Pancreas (tissue), 10 donors: ENCODE measurements at regions not wholly inside any gene's neighbourhood (a gene's known extent, or its start where the extent isn't known, plus 50 kb on each side); places are given as distances from the start of the nearest gene placed in this dataset.

Experiments
- ATAC-seq, 4 donors: fragments of 200-7000 bp; cut with Tn5 transposase; one replicate each; pipeline versions ENCODE4 v1.8.0 to v1.9.1; 2020; ENCODE audit warnings: mild to moderate bottlenecking in 4 of 4, moderate library complexity in 4 of 4
- DNase-seq, 6 donors: peaks; one replicate each; pipeline ENCODE4 v3.0.0-alpha.2; 2020
- FAIRE-seq: peaks from 2 replicates; lab custom pipeline; 2012; peaks lifted over from hg19 to GRCh38; lab: Jason Lieb, UNC
- H3K27ac ChIP-seq, 4 donors: fragments of 200-600 bp; sonication (generic); 1 replicate in 3 of 4; 2 replicates in 1 of 4; pipeline versions ENCODE4 v1.5.0 to v1.8.0; 2020
- H3K27me3 ChIP-seq, 4 donors: fragments of 200-600 bp; one replicate each; pipeline ENCODE4 v1.8.0; 2021
- H3K36me3 ChIP-seq, 3 donors: fragments of 200-600 bp; sonication (generic) in 1 of 3; one replicate each; pipeline versions ENCODE4 v1.5.0 to v1.8.0; 2020 to 2021
- H3K4me1 ChIP-seq, 3 donors: fragments of 200-600 bp; one replicate each; pipeline ENCODE4 v1.8.0; 2021
- H3K4me3 ChIP-seq, 4 donors: fragments of 200-600 bp; sonication (generic) in 2 of 4; one replicate each; pipeline versions ENCODE4 v1.5.0 to v1.8.0; 2020 to 2021
- H3K9me3 ChIP-seq, 4 donors: fragments of 200-600 bp; one replicate each; pipeline ENCODE4 v1.8.0; 2021
- CTCF ChIP-seq, 4 donors: fragments of 200-600 bp; sonication (generic) in 3 of 4; IDR thresholded peaks; one replicate each; pipeline versions ENCODE4 v1.5.0 to v1.8.0; 2021; ENCODE audit warnings: antibody characterized with exemption in 4 of 4
- WGBS, 2 donors: extraction: QIAGEN DNeasy Blood & Tissue Kit; methylation state at CpG; one replicate each; pipeline ENCODE4 v1.1.7; 2013; 5-methylcytosine and 5-hydroxymethylcytosine counted together
- intact Hi-C, 3 donors: fragments of 100-400 bp; cut with DNase I; formaldehyde crosslinking; loops; one replicate each; pipeline versions ENCODE4 v1.11.1 to v1.14.2; 2022
- donor health status: healthy with polysubstance abuse.
- donor health status: DM: no; HTN: no; CAD: no; lungs with moderate emphysema.
- donor health status: DM: no; HTN: no; CAD: no.
- donor health status: control.
- donor health status: control.
- donor health status: Bipolar disorder and iron deficiency.
- donor health status: DM: yes; HTN: yes; CAD: no.
- donor health status: DM: no; HTN: no; CAD: no.
- donor health status: DM: no; HTN: no; CAD: no.
- donor health status: DM: yes; HTN: yes; CAD: no.

GRCh38 chr7:42746214-42746613 lies 165.7 kb downstream of the C7orf25 start:
- ATAC-seq, result no peak
- 39 to 42% methylated on average over 2 of the region's 2 CpGs for WGBS, 2 donors
- Histone ChIP-seq H3K9me3 (no peaks in the 10 kb centered on the region), H3K36me3 (no peaks in the 10 kb centered on the region), H3K4me1 (no peaks in the 10 kb centered on the region), H3K4me3 (no peak overlapping the region), H3K27ac (no peak overlapping the region), H3K27me3 (no peaks in the 10 kb centered on the region)
- no peak for DNase-seq
- TF ChIP-seq CTCF (IDR thresholded peaks at IDR 0.05), result no peak
- no peak for FAIRE-seq
- intact Hi-C loops, result no loop called here

- H3K27me3 ChIP-seq, result no peaks in the 10 kb centered on the region
- 20 to 22% methylated on average over 3 of the region's 3 CpGs for WGBS, 2 donors
- H3K4me3 ChIP-seq, result no peak overlapping the region
- intact Hi-C loops, result no loop called here
- ATAC-seq (peak in 1 of 4 donors; percentile 41), DNase-seq (peak in 1 of 6 donors; percentile 61), FAIRE-seq (no peak)
- peak in 2 of 4 donors; percentile 18 to 33 for TF ChIP-seq CTCF (IDR thresholded peaks at IDR 0.05)
- H3K27ac ChIP-seq, result no peak overlapping the region
- H3K36me3 ChIP-seq, result no peaks in the 10 kb centered on the region
- H3K4me1 ChIP-seq, result no peaks in the 10 kb centered on the region
- no peaks in the 10 kb centered on the region for H3K9me3 ChIP-seq
Measured at GRCh38 chr7:42745357-42746059, 166.4 kb downstream of the C7orf25 start.

GRCh38 chr7:42744746-42745145 lies 167.1 kb downstream of the C7orf25 start:
- no peak overlapping the region for H3K27ac ChIP-seq
- WGBS, 2 donors, result 77 to 91% methylated on average over 3 of the region's 3 CpGs
- no peaks in the 10 kb centered on the region for H3K27me3 ChIP-seq
- ATAC-seq, result no peak
- no peaks in the 10 kb centered on the region for H3K4me1 ChIP-seq
- intact Hi-C loops, result no loop called here
- TF ChIP-seq CTCF (IDR thresholded peaks at IDR 0.05), result no peak
- no peak overlapping the region for H3K4me3 ChIP-seq
- H3K9me3 ChIP-seq, result no peaks in the 10 kb centered on the region
- H3K36me3 ChIP-seq, result no peaks in the 10 kb centered on the region
- no peak for DNase-seq
- FAIRE-seq, result no peak

- DNase-seq (no peak), ATAC-seq (no peak), FAIRE-seq (no peak)
- no peaks in the 10 kb centered on the region for H3K4me1 ChIP-seq
- 33 to 40% methylated on average over 2 of the region's 2 CpGs for WGBS, 2 donors
- no peaks in the 10 kb centered on the region for H3K36me3 ChIP-seq
- no peaks in the 10 kb centered on the region for H3K9me3 ChIP-seq
- no peak overlapping the region for H3K27ac ChIP-seq
- no peak overlapping the region for H3K4me3 ChIP-seq
- intact Hi-C loops, result no loop called here
- no peak for TF ChIP-seq CTCF (IDR thresholded peaks at IDR 0.05)
- no peaks in the 10 kb centered on the region for H3K27me3 ChIP-seq
Measured at GRCh38 chr7:42743077-42743858, 168.6 kb downstream of the C7orf25 start.

- H3K27ac ChIP-seq, result no peak overlapping the region
- H3K9me3 ChIP-seq, result no peaks in the 10 kb centered on the region
- 20 to 52% methylated on average over 3 of the region's 3 CpGs for WGBS, 2 donors
- H3K4me3 ChIP-seq, result no peak overlapping the region
- ATAC-seq (no peak), DNase-seq (no peak), FAIRE-seq (no peak)
- no peaks in the 10 kb centered on the region for H3K4me1 ChIP-seq
- H3K27me3 ChIP-seq, result no peaks in the 10 kb centered on the region
- no peak for TF ChIP-seq CTCF (IDR thresholded peaks at IDR 0.05)
- intact Hi-C loops, result no loop called here
- no peaks in the 10 kb centered on the region for H3K36me3 ChIP-seq
Measured at GRCh38 chr7:42742318-42742717, 169.6 kb downstream of the C7orf25 start.
